ENCODE measurements at regions not wholly inside any gene's neighbourhood (a gene's known extent, or its start where the extent isn't known, plus 50 kb on each side); places are given as distances from the start of the nearest gene placed in this dataset.

GRCh38 chr16:85537795-85538401 is 75.2 kb upstream of the GSE1 start:
- H3K36me3 ChIP-seq: no peaks in the 10 kb centered on the region
- H3K27me3 ChIP-seq: no peaks in the 10 kb centered on the region
- ATAC-seq (no peak), DNase-seq (no peak)
- intact Hi-C loops (cut with DNase I): no loop called here
- no peak for TF ChIP-seq CTCF (IDR thresholded peaks at IDR 0.05)
- TF ChIP-seq POLR2A (IDR thresholded peaks at IDR 0.05): no peak
- H3K27ac ChIP-seq: peak overlapping the region in 1 of 12 donors; percentile 81
- peaks cover 10 to 31% (median 22%) of the 10 kb centered on the region in 12 donors for H3K4me1 ChIP-seq
- no peak overlapping the region for H3K4me3 ChIP-seq
- WGBS, 4 donors: 95 to 98% (median 96%) methylated on average over 12 to 17 of the region's 17 CpGs
- peaks cover 0 to 13% (median 6%) of the 10 kb centered on the region in 12 donors for H3K9me3 ChIP-seq

- Histone ChIP-seq H3K27me3 (no peaks in the 10 kb centered on the region), H3K9me3 (peaks cover 0 to 13% (median 6%) of the 10 kb centered on the region in 12 donors), H3K4me1 (peaks cover 10 to 35% (median 22%) of the 10 kb centered on the region in 12 donors), H3K36me3 (no peaks in the 10 kb centered on the region), H3K4me3 (no peak overlapping the region), H3K27ac (no peak overlapping the region)
- intact Hi-C loops (cut with DNase I): no loop called here
- WGBS, 4 donors: 93 to 95% (median 95%) methylated on average over 7 of the region's 7 CpGs
- TF ChIP-seq CTCF (IDR thresholded peaks at IDR 0.05): no peak
- no peak for TF ChIP-seq POLR2A (IDR thresholded peaks at IDR 0.05)
- ATAC-seq: no peak
- DNase-seq: no peak
These were observed 74.0 kb upstream of the GSE1 start for GRCh38 chr16:85539084-85539483.

- TF ChIP-seq POLR2A (IDR thresholded peaks at IDR 0.05): no peak
- no peak for TF ChIP-seq CTCF (IDR thresholded peaks at IDR 0.05)
- intact Hi-C loops (cut with DNase I): loop anchor here in 1 of 10 donors (5.0 kb wide), 1 partner anchor 117 kb away; no protein-coding TSS in a partner anchor
- ATAC-seq (no peak), DNase-seq (no peak)
- WGBS, 4 donors: 91 to 96% (median 95%) methylated on average over 12 of the region's 12 CpGs
- no peaks in the 10 kb centered on the region for H3K27me3 ChIP-seq
- H3K9me3 ChIP-seq: peaks cover 0 to 13% (median 6%) of the 10 kb centered on the region in 12 donors
- no peak overlapping the region for H3K27ac ChIP-seq
- no peaks in the 10 kb centered on the region for H3K36me3 ChIP-seq
- H3K4me3 ChIP-seq: no peak overlapping the region
- H3K4me1 ChIP-seq: peaks cover 11 to 40% (median 21%) of the 10 kb centered on the region in 12 donors
These were observed 73.4 kb upstream of the GSE1 start for GRCh38 chr16:85539629-85540291.

GRCh38 chr16:85541181-85541580 is 71.9 kb upstream of the GSE1 start:
- intact Hi-C loops (cut with DNase I): loop anchor here in 1 of 10 donors (5.0 kb wide), 1 partner anchor 119 kb away; no protein-coding TSS in a partner anchor
- Histone ChIP-seq H3K9me3 (peaks cover 0 to 13% (median 6%) of the 10 kb centered on the region in 12 donors), H3K4me3 (no peak overlapping the region), H3K4me1 (peaks cover 5 to 29% (median 8%) of the 10 kb centered on the region in 12 donors), H3K36me3 (no peaks in the 10 kb centered on the region), H3K27me3 (no peaks in the 10 kb centered on the region), H3K27ac (peak overlapping the region in 1 of 12 donors; percentile 57)
- WGBS, 4 donors: 78 to 93% (median 86%) methylated on average over 7 to 8 of the region's 8 CpGs
- DNase-seq (no peak), ATAC-seq (no peak)
- TF ChIP-seq CTCF (IDR thresholded peaks at IDR 0.05): no peak
- no peak for TF ChIP-seq POLR2A (IDR thresholded peaks at IDR 0.05)

Data from heart left ventricle (tissue), 16 donors.